ENCODE measurements at regions not wholly inside any gene's neighbourhood (a gene's known extent, or its start where the extent isn't known, plus 50 kb on each side); places are given as distances from the start of the nearest gene placed in this dataset.
"Not testable (repeated sequence)": the region's sequence is repeated elsewhere in the genome, so short reads cannot be mapped to it uniquely, and the experiment has no call there.

DNA sequence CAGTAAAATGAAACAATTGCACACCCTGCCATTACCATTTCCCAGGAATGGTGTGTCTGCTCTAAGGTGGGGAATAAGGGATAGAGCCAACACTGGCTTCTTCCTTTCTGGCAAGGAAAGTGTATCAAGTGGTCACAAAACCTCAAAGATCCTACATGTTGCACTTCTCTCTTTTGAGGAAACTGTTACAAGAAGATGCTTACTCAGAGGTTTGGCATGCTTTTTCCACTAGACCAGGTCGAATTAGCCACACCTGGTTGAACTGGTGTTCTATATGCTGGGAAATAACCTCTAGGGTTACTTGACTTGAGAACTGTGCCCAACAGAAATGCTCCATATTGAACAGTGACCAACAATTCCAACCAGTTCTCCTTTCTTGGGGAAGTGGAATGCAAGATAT is 102.9 kb downstream of the LRRN1 start:
- Histone ChIP-seq H3K4me1 (ENCODE audit: control insufficient read depth, insufficient read depth, low read length) (no peaks in the 10 kb centered on the region), H3K36me3 (ENCODE audit: control insufficient read depth, insufficient read depth, low read length, severe bottlenecking) (no peaks in the 10 kb centered on the region), H3K27me3 (replicated peaks; ENCODE audit: control insufficient read depth, insufficient read depth, low read length) (no peaks in the 10 kb centered on the region), H3K9ac (ENCODE audit: low read length) (no peak overlapping the region), H3K9me3 (ENCODE audit: control insufficient read depth, low read length) (peaks cover 13% of the 10 kb centered on the region), H3K4me3 (ENCODE audit: low read length) (no peak overlapping the region)
- no peak for DNase-seq (ENCODE audit: low read depth)

- Histone ChIP-seq H3K27me3 (replicated peaks; ENCODE audit: control insufficient read depth, insufficient read depth, low read length) (no peaks in the 10 kb centered on the region), H3K9me3 (ENCODE audit: control insufficient read depth, low read length) (peaks cover 9% of the 10 kb centered on the region), H3K9ac (ENCODE audit: low read length) (no peak overlapping the region), H3K4me3 (ENCODE audit: low read length) (no peak overlapping the region), H3K36me3 (ENCODE audit: control insufficient read depth, insufficient read depth, low read length, severe bottlenecking) (no peaks in the 10 kb centered on the region), H3K4me1 (ENCODE audit: control insufficient read depth, insufficient read depth, low read length) (no peaks in the 10 kb centered on the region)
- DNase-seq (ENCODE audit: low read depth), result no peak
These were observed 106.9 kb downstream of the LRRN1 start for GRCh38 chr3:3906171-3906570.

DNA sequence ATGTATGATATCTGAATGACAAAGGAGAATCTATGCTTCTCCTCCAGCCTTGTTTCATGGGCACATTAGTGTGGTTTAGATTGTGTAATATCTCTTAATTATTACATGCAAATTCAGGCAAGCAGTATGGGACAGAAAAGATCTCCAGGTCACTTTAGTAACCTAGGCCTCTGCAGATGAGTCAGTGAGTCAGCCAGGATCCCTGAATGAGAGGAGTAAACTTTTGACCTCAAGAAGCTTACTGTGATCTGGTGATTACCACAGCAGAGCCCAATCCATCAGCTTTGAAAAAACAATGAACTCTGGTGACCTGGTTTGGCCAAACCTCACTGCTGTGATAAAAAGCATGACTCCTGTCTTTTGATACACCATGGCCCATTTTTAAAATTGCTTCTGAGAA is 107.8 kb downstream of the LRRN1 start:
- DNase-seq (ENCODE audit: low read depth), result no peak
- H3K4me3 ChIP-seq (ENCODE audit: low read length), result no peak overlapping the region
- H3K27me3 ChIP-seq (replicated peaks; ENCODE audit: control insufficient read depth, insufficient read depth, low read length), result no peaks in the 10 kb centered on the region
- H3K9ac ChIP-seq (ENCODE audit: low read length), result no peak overlapping the region
- no peaks in the 10 kb centered on the region for H3K36me3 ChIP-seq (ENCODE audit: control insufficient read depth, insufficient read depth, low read length, severe bottlenecking)
- no peaks in the 10 kb centered on the region for H3K4me1 ChIP-seq (ENCODE audit: control insufficient read depth, insufficient read depth, low read length)
- H3K9me3 ChIP-seq (ENCODE audit: control insufficient read depth, low read length), result peaks cover 4% of the 10 kb centered on the region

- no peaks in the 10 kb centered on the region for H3K4me1 ChIP-seq (ENCODE audit: control insufficient read depth, insufficient read depth, low read length)
- no peaks in the 10 kb centered on the region for H3K36me3 ChIP-seq (ENCODE audit: control insufficient read depth, insufficient read depth, low read length, severe bottlenecking)
- H3K9me3 ChIP-seq (ENCODE audit: control insufficient read depth, low read length), result peaks cover 9% of the 10 kb centered on the region
- no peak for DNase-seq (ENCODE audit: low read depth)
- H3K27me3 ChIP-seq (replicated peaks; ENCODE audit: control insufficient read depth, insufficient read depth, low read length), result no peaks in the 10 kb centered on the region
- H3K9ac ChIP-seq (ENCODE audit: low read length), result no peak overlapping the region
- H3K4me3 ChIP-seq (ENCODE audit: low read length), result no peak overlapping the region
These were observed 119.5 kb downstream of the LRRN1 start for GRCh38 chr3:3918763-3919162.

- Histone ChIP-seq H3K4me1 (ENCODE audit: control insufficient read depth, insufficient read depth, low read length) (no peaks in the 10 kb centered on the region), H3K9ac (ENCODE audit: low read length) (no peak overlapping the region), H3K36me3 (ENCODE audit: control insufficient read depth, insufficient read depth, low read length, severe bottlenecking) (no peaks in the 10 kb centered on the region), H3K4me3 (ENCODE audit: low read length) (no peak overlapping the region), H3K9me3 (ENCODE audit: control insufficient read depth, low read length) (peaks cover 9% of the 10 kb centered on the region), H3K27me3 (replicated peaks; ENCODE audit: control insufficient read depth, insufficient read depth, low read length) (no peaks in the 10 kb centered on the region)
- no peak for DNase-seq (ENCODE audit: low read depth)
These were observed 120.1 kb downstream of the LRRN1 start for GRCh38 chr3:3919316-3919715.

GRCh38 chr3:3923619-3924018 is 124.4 kb downstream of the LRRN1 start:
- no peak overlapping the region for H3K4me3 ChIP-seq (ENCODE audit: low read length)
- no peaks in the 10 kb centered on the region for H3K36me3 ChIP-seq (ENCODE audit: control insufficient read depth, insufficient read depth, low read length, severe bottlenecking)
- H3K9ac ChIP-seq (ENCODE audit: low read length), result no peak overlapping the region
- no peaks in the 10 kb centered on the region for H3K4me1 ChIP-seq (ENCODE audit: control insufficient read depth, insufficient read depth, low read length)
- no peaks in the 10 kb centered on the region for H3K27me3 ChIP-seq (replicated peaks; ENCODE audit: control insufficient read depth, insufficient read depth, low read length)
- peaks cover 10% of the 10 kb centered on the region for H3K9me3 ChIP-seq (ENCODE audit: control insufficient read depth, low read length)
- DNase-seq (ENCODE audit: low read depth), result no peak

- Histone ChIP-seq H3K36me3 (ENCODE audit: control insufficient read depth, insufficient read depth, low read length, severe bottlenecking) (no peaks in the 10 kb centered on the region), H3K9me3 (ENCODE audit: control insufficient read depth, low read length) (peaks cover 19% of the 10 kb centered on the region), H3K4me3 (ENCODE audit: low read length) (no peak overlapping the region), H3K27me3 (replicated peaks; ENCODE audit: control insufficient read depth, insufficient read depth, low read length) (no peaks in the 10 kb centered on the region), H3K4me1 (ENCODE audit: control insufficient read depth, insufficient read depth, low read length) (no peaks in the 10 kb centered on the region), H3K9ac (ENCODE audit: low read length) (no peak overlapping the region)
- DNase-seq (ENCODE audit: low read depth), result no peak
These were observed 128.0 kb downstream of the LRRN1 start for GRCh38 chr3:3927198-3927597.

- peaks cover 15% of the 10 kb centered on the region for H3K9me3 ChIP-seq (ENCODE audit: control insufficient read depth, low read length)
These were observed 128.7 kb downstream of the LRRN1 start for GRCh38 chr3:3927965-3928364.

DNA sequence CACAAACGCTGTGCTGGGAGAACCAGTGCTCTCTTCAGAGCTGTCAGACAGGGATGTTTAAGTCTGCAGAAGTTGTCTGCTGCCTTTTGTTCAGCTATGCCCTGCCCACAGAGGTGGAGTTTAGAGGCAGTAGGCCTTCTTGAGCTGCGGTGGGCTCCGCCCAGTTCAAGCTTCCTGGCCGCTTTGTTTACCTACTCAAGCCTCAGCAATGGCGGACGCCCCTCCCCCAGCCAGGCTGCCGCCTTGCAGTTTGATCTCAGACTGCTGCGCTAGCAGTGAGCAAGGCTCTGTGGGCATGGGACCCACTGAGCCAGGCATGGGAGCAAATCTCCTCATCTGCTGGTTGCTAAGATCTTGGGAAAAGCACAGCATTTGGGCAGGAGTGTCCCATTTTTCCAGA is 142.1 kb downstream of the LRRN1 start:
- H3K27me3 ChIP-seq (replicated peaks; ENCODE audit: control insufficient read depth, insufficient read depth, low read length); DNase-seq (ENCODE audit: low read depth); H3K4me3 ChIP-seq (ENCODE audit: low read length); H3K4me1 ChIP-seq (ENCODE audit: control insufficient read depth, insufficient read depth, low read length); H3K36me3 ChIP-seq (ENCODE audit: control insufficient read depth, insufficient read depth, low read length, severe bottlenecking); H3K9me3 ChIP-seq (ENCODE audit: control insufficient read depth, low read length); H3K9ac ChIP-seq (ENCODE audit: low read length): not testable (repeated sequence)

More at GRCh38 chr3:3927965-3928364, 128.7 kb downstream of the LRRN1 start:
- Histone ChIP-seq H3K9ac (ENCODE audit: low read length) (no peak overlapping the region), H3K4me1 (ENCODE audit: control insufficient read depth, insufficient read depth, low read length) (no peaks in the 10 kb centered on the region), H3K4me3 (ENCODE audit: low read length) (no peak overlapping the region), H3K27me3 (replicated peaks; ENCODE audit: control insufficient read depth, insufficient read depth, low read length) (no peaks in the 10 kb centered on the region), H3K36me3 (ENCODE audit: control insufficient read depth, insufficient read depth, low read length, severe bottlenecking) (no peaks in the 10 kb centered on the region)
- no peak for DNase-seq (ENCODE audit: low read depth)

GRCh38 chr3:3951071-3951470 is 151.8 kb downstream of the LRRN1 start:
- Histone ChIP-seq H3K4me1 (ENCODE audit: control insufficient read depth, insufficient read depth, low read length) (no peaks in the 10 kb centered on the region), H3K4me3 (ENCODE audit: low read length) (no peak overlapping the region), H3K36me3 (ENCODE audit: control insufficient read depth, insufficient read depth, low read length, severe bottlenecking) (no peaks in the 10 kb centered on the region), H3K9me3 (ENCODE audit: control insufficient read depth, low read length) (peaks cover 2% of the 10 kb centered on the region), H3K9ac (ENCODE audit: low read length) (no peak overlapping the region), H3K27me3 (replicated peaks; ENCODE audit: control insufficient read depth, insufficient read depth, low read length) (no peaks in the 10 kb centered on the region)
- DNase-seq (ENCODE audit: low read depth), result no peak

- Histone ChIP-seq H3K4me1 (ENCODE audit: control insufficient read depth, insufficient read depth, low read length) (no peaks in the 10 kb centered on the region), H3K9ac (ENCODE audit: low read length) (no peak overlapping the region), H3K27me3 (replicated peaks; ENCODE audit: control insufficient read depth, insufficient read depth, low read length) (no peaks in the 10 kb centered on the region), H3K4me3 (ENCODE audit: low read length) (no peak overlapping the region), H3K36me3 (ENCODE audit: control insufficient read depth, insufficient read depth, low read length, severe bottlenecking) (no peaks in the 10 kb centered on the region), H3K9me3 (ENCODE audit: control insufficient read depth, low read length) (peaks cover 2% of the 10 kb centered on the region)
- DNase-seq (ENCODE audit: low read depth), result no peak
These were observed 152.3 kb downstream of the LRRN1 start for GRCh38 chr3:3951501-3951900.

DNA sequence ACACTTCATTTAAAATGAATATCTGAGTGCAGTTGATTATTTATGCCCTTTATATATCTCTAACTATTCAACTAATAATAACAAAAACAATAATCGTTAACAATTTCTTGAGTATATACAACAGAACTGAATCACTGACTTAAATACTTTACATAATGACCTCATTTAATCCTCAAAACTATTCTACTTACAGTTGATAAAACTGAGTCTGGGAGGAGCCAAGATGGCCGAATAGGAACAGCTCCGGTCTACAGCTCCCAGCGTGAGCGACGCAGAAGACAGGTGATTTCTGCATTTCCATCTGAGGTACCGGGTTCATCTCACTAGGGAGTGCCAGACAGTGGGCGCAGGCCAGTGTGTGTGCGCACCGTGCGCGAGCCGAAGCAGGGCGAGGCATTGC is 163.6 kb downstream of the LRRN1 start:
- H3K9ac ChIP-seq (ENCODE audit: low read length); H3K4me3 ChIP-seq (ENCODE audit: low read length); H3K36me3 ChIP-seq (ENCODE audit: control insufficient read depth, insufficient read depth, low read length, severe bottlenecking); H3K9me3 ChIP-seq (ENCODE audit: control insufficient read depth, low read length); DNase-seq (ENCODE audit: low read depth); H3K4me1 ChIP-seq (ENCODE audit: control insufficient read depth, insufficient read depth, low read length); H3K27me3 ChIP-seq (replicated peaks; ENCODE audit: control insufficient read depth, insufficient read depth, low read length): not testable (repeated sequence)

All from adipocyte (in vitro differentiated cells).